ENCODE measurements at regions not wholly inside any gene's neighbourhood (a gene's known extent, or its start where the extent isn't known, plus 50 kb on each side); places are given as distances from the start of the nearest gene placed in this dataset.

DNA sequence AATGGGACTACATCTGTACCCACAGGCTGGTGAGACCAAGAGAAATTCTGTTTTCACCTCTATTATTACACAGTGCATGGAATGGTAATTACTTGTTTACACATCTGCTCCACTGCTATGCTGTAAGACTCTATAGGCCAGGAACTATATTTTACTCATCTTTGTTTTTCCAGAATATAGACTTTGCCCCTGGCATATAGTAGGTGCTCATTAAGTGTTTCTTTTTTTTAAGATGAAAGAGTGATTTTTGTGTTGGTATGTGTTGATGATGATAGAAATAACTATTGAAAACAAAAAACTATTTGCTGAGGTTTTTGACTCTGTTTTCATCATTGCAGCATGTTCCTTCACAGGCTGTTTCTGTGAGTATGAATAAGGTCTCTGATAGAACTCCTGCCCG is 294.7 kb downstream of the CSNK1G3 start:
- H3K4me1 ChIP-seq (ENCODE audit: control insufficient read depth, extremely low read depth, insufficient read depth, low read length), result no peaks in the 10 kb centered on the region
- no peak overlapping the region for H3K4me2 ChIP-seq (ENCODE audit: insufficient read depth, low read length)
- no TSS peak for BruUV-seq (replicated peaks)
- H3K79me2 ChIP-seq (ENCODE audit: control insufficient read depth, insufficient read depth, low read length), result no peaks in the 10 kb centered on the region
- H2AFZ ChIP-seq (ENCODE audit: low read depth, low read length), result no peak overlapping the region
- H3K9me1 ChIP-seq (replicated peaks; ENCODE audit: control insufficient read depth, extremely low read depth, insufficient read depth, low read length), result no peaks in the 10 kb centered on the region
- H3K9ac ChIP-seq (replicated peaks; ENCODE audit: extremely low read depth, insufficient read depth, low read length), result no peak overlapping the region
- no peak overlapping the region for H3K4me3 ChIP-seq (replicated peaks in 1 of 3; ENCODE audit: insufficient read depth in 1 of 3, low read depth in 1 of 3, low read length in 3 of 3)
- FAIRE-seq (no peak), DNase-seq (ENCODE audit: low read depth, low spot score) (no peak)
- H4K20me1 ChIP-seq (replicated peaks; ENCODE audit: control insufficient read depth, extremely low read depth, insufficient read depth, low read length), result no peaks in the 10 kb centered on the region
- dilution Hi-C loops (cut with MboI; ENCODE audit: extremely low pct_ligation_motif_present, low sequenced_read_pairs) (no loop called here), intact Hi-C loops (cut with micrococcal nuclease) (no loop called here)
- ChIA-PET CTCF (no interaction called here), POLR2A (no interaction called here)
- no peak overlapping the region for H3K27ac ChIP-seq (ENCODE audit: insufficient read depth, low read depth, low read length)
- TF ChIP-seq MYC (IDR thresholded peaks at IDR 0.05; ENCODE audit: low read depth, low read length), result no peak
- TF ChIP-seq, protein P1, sequence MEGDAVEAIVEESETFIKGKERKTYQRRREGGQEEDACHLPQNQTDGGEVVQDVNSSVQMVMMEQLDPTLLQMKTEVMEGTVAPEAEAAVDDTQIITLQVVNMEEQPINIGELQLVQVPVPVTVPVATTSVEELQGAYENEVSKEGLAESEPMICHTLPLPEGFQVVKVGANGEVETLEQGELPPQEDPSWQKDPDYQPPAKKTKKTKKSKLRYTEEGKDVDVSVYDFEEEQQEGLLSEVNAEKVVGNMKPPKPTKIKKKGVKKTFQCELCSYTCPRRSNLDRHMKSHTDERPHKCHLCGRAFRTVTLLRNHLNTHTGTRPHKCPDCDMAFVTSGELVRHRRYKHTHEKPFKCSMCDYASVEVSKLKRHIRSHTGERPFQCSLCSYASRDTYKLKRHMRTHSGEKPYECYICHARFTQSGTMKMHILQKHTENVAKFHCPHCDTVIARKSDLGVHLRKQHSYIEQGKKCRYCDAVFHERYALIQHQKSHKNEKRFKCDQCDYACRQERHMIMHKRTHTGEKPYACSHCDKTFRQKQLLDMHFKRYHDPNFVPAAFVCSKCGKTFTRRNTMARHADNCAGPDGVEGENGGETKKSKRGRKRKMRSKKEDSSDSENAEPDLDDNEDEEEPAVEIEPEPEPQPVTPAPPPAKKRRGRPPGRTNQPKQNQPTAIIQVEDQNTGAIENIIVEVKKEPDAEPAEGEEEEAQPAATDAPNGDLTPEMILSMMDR (IDR thresholded peaks at IDR 0.05; ENCODE audit: extremely low read depth in 1 of 2, insufficient read depth in 1 of 2, low read depth in 1 of 2, low read length in 2 of 2), result no peak
- TF ChIP-seq POLR2A (IDR thresholded peaks at IDR 0.05; ENCODE audit: low read depth, low read length), result no peak
- H3K9me3 ChIP-seq (replicated peaks; ENCODE audit: control insufficient read depth, insufficient read depth, low read length), result no peaks in the 10 kb centered on the region
- H3K27me3 ChIP-seq (ENCODE audit: control insufficient read depth in 2 of 2, insufficient read depth in 2 of 2, low read length in 2 of 2), result no peaks in the 10 kb centered on the region
- H3K36me3 ChIP-seq (ENCODE audit: control insufficient read depth in 2 of 2, extremely low read depth in 1 of 2, insufficient read depth in 2 of 2, low read length in 2 of 2), result no peaks in the 10 kb centered on the region

DNA sequence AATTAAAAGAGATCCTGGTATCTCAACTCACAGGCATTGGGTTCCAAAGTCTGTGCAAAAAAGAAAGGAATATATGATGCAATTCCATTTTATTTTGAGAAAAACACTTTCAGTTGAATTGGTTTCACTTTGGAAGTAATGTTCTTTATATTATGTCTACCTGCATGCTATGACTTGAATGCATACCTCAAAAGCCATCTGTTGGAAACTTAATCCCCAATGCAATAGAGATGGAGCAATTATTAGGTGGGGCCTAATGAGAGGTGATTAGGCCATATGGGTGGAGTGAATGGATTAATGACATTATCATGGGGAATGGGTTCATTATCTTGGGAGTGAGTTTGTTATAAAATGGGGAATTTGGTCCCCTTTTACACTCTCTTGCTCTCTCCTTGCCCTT is 293.3 kb downstream of the CSNK1G3 start:
- H3K27me3 ChIP-seq (ENCODE audit: control insufficient read depth in 2 of 2, insufficient read depth in 2 of 2, low read length in 2 of 2), result no peaks in the 10 kb centered on the region
- H3K9me3 ChIP-seq (replicated peaks; ENCODE audit: control insufficient read depth, insufficient read depth, low read length), result no peaks in the 10 kb centered on the region
- no peaks in the 10 kb centered on the region for H3K79me2 ChIP-seq (ENCODE audit: control insufficient read depth, insufficient read depth, low read length)
- ChIA-PET POLR2A (no interaction called here), CTCF (no interaction called here)
- FAIRE-seq (no peak), DNase-seq (ENCODE audit: low read depth, low spot score) (no peak)
- intact Hi-C loops (cut with micrococcal nuclease), result no loop called here
- H3K9me1 ChIP-seq (replicated peaks; ENCODE audit: control insufficient read depth, extremely low read depth, insufficient read depth, low read length), result no peaks in the 10 kb centered on the region
- H3K9ac ChIP-seq (replicated peaks; ENCODE audit: extremely low read depth, insufficient read depth, low read length), result no peak overlapping the region
- no TSS peak for BruUV-seq (replicated peaks)
- H4K20me1 ChIP-seq (replicated peaks; ENCODE audit: control insufficient read depth, extremely low read depth, insufficient read depth, low read length), result no peaks in the 10 kb centered on the region
- no peak overlapping the region for H3K27ac ChIP-seq (ENCODE audit: insufficient read depth, low read depth, low read length)
- no peaks in the 10 kb centered on the region for H3K4me1 ChIP-seq (ENCODE audit: control insufficient read depth, extremely low read depth, insufficient read depth, low read length)
- TF ChIP-seq, protein P2, sequence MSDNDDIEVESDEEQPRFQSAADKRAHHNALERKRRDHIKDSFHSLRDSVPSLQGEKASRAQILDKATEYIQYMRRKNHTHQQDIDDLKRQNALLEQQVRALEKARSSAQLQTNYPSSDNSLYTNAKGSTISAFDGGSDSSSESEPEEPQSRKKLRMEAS (IDR thresholded peaks at IDR 0.05; ENCODE audit: insufficient read depth, insufficient read length), result no peak
- TF ChIP-seq, protein P1 (IDR thresholded peaks at IDR 0.05; ENCODE audit: extremely low read depth in 1 of 2, insufficient read depth in 1 of 2, low read depth in 1 of 2, low read length in 2 of 2), result no peak
- TF ChIP-seq JUN (IDR thresholded peaks at IDR 0.05; ENCODE audit: borderline replicate concordance, insufficient read depth, insufficient read length, low read depth) (no peak), MYC (IDR thresholded peaks at IDR 0.05; ENCODE audit: low read depth, low read length) (no peak), EZH2 (IDR thresholded peaks at IDR 0.05; ENCODE audit: borderline replicate concordance, low read depth, low read length, severe bottlenecking) (no peak), FOS (IDR thresholded peaks at IDR 0.05; ENCODE audit: borderline replicate concordance, insufficient read depth, low read length) (no peak), POLR2AphosphoS5 (IDR thresholded peaks at IDR 0.05; ENCODE audit: insufficient read depth, low read depth, low read length) (no peak), POLR2A (IDR thresholded peaks at IDR 0.05; ENCODE audit: low read depth, low read length) (no peak), GATA2 (IDR thresholded peaks at IDR 0.05; ENCODE audit: insufficient read depth, insufficient read length, low read depth, low read length) (no peak)
- H3K4me2 ChIP-seq (ENCODE audit: insufficient read depth, low read length), result no peak overlapping the region
- no peak overlapping the region for H3K4me3 ChIP-seq (replicated peaks in 1 of 3; ENCODE audit: insufficient read depth in 1 of 3, low read depth in 1 of 3, low read length in 3 of 3)
- dilution Hi-C loops (cut with MboI; ENCODE audit: extremely low pct_ligation_motif_present, low sequenced_read_pairs), result no loop called here
- no peaks in the 10 kb centered on the region for H3K36me3 ChIP-seq (ENCODE audit: control insufficient read depth in 2 of 2, extremely low read depth in 1 of 2, insufficient read depth in 2 of 2, low read length in 2 of 2)
- no peak overlapping the region for H2AFZ ChIP-seq (ENCODE audit: low read depth, low read length)

Data from endothelial cell of umbilical vein (primary cell).